ENCODE measurements at regions not wholly inside any gene's neighbourhood (a gene's known extent, or its start where the extent isn't known, plus 50 kb on each side); places are given as distances from the start of the nearest gene placed in this dataset.
"Not testable (repeated sequence)": the region's sequence is repeated elsewhere in the genome, so short reads cannot be mapped to it uniquely, and the experiment has no call there.

DNA sequence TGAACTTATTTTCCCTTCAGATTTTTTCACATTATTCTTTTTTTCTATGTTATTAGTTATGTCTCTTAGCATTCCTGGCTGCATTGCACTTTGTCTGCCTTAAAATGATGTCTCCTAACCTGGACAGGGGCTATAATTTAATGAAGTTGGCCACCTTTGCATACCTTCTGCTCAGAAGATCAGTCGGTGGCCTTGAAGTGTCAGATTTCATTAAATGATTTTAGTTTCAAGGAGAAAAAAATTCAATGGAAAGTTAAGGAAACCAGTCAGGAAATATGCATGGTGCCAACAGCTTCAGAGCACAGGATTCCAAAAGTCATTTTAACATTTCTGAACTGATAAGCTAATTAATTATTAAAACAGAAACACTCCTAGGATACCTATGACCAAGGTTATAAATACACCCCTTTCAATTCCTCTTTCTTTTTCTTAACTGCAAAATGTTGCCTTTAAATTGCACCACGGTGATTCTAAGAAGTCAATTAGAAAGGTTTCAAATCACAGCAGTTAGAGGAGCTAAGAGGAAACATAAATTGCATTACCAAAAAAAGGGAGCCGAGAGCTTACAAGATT is 533.4 kb downstream of the KCNJ2 start:
- DNase-seq: no peak

DNA sequence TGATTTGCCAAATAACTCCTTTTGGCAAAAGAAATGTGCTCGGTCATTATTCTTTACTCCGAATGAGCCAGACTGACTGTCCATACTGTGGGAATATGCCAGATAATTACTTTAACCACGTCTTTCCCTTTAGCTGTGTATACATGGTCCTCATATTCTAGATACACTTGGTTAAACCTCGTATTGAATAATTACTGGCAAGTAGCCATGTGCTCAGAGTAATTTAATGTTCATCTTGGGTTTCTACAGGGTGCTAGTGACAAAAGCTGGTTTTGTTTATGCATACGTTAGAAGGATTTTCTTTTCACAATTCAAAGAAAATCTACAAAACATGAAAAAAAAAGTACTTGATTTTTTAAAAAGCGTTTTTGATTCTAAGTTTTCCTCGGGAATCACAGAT is 540.3 kb downstream of the KCNJ2 start:
- no peak for DNase-seq

DNA sequence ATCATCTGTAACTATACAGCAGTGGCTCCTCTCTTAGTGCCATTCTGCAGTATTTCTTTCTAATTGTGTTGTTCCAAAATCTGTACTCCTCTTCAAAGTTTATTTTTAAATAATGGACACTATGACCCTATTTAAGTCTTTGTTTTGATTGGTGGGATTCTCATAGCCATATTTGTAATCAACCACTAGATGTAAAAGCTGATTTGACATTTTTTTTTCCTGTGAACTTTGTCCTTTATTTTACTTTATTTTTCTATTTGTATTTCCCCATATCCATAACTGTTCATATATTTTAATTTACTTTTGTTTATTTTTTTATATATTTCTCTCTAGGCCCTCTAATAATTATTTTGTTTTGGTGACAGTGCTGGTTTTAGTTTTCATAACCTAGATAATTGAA is 544.4 kb downstream of the KCNJ2 start:
- no peak for DNase-seq

DNA sequence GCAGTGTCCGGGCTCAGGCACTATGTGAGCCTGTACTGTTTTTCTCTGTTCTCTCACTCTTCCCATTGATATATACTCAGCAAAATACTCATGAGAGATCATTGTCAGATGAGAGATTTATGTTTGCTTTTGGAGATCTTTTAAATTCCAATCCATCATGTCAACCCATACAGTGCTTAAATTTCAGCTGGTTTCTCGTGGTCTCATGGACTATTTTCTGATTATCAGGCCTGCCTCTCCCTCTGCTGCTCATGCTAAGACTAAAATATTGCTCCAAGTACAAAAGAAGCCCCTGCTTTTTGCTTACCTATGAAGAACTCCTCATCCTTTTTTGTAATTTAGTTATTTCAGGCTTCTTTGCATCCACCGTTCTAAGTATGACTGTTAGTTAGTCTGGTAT is 547.2 kb downstream of the KCNJ2 start:
- DNase-seq: peak in 1 of 51 donors; percentile 22

DNA sequence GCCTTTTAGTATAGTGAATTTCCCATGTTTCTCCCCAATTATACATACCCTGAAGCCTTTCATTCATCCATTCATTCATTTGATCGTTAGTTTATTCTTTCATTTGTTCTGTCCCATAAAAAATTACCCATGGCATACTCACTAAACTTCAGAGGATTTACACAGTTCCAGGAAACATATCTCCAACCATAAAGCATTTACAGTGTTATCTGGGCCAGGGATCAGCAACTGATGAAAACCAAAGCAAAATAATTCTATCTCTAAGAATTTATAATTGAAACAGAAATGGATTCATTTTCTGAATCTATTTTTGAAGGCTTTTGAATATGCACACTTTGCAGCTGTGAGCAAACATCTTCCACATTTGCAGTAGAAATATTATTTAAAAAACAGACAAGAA is 547.7 kb downstream of the KCNJ2 start:
- DNase-seq: no peak

DNA sequence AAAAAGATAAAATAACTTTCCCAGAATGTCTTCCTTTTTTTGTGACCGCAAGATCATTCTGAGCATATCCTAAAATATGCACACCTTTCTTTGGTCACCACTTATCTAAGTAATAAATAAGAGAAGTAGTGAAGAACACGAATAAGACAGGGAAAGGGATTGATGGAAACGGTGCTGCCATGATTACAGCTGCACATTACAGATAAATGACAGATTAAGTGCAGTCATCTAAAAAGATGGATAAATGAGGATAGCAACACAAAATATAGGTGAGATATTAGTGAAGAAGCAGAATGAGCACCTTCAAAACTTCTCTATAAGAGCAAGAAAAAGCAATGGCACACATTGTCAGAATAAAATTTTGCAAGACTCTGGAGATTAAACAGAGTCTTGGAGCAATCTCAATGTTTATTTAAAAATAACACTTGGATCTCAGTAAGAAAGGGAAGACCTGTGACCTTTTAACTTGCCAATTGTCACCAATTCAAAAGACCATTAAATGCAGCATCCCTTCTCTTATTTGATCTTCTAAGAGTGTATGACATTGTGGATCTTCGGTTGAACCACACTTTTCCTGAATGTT is 567.1 kb downstream of the KCNJ2 start:
- DNase-seq: no peak

DNA sequence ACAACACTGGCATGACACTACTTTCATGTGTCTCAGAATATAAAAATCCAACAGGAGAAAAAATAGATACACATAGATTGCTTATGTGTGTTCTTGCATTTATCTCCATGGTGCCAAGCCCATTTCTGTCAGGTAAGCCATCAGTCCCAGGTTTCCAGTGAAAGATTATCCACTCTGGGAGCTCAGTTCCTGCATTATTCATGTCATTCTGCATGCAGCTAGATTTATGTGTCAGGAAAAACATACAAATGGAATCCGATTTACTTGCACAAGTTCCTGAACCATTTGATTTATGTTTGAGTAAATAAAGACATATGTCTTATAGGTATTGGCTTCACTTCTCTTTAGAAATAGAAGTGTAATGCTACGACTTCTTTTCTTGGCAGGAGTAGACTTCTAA is 569.7 kb downstream of the KCNJ2 start:
- DNase-seq: no peak

DNA sequence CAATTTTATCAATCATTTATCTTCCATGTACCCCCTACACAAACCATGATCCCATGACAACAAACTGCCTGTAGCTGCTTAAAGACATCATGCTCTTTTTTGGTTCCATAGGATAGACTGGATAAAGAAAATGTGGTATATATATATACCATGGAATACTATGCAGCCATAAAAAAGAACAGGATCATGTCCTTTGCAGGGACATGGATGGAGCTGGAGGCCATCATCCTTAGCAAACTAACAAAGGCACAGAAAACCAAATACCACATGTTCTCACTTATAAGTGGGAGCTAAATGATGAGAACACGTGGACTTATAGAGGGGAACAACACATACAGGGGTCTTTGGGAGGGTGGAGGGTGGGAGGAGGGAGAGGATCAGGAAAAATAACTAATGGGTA is 577.2 kb downstream of the KCNJ2 start:
- DNase-seq: not testable (repeated sequence)

DNA sequence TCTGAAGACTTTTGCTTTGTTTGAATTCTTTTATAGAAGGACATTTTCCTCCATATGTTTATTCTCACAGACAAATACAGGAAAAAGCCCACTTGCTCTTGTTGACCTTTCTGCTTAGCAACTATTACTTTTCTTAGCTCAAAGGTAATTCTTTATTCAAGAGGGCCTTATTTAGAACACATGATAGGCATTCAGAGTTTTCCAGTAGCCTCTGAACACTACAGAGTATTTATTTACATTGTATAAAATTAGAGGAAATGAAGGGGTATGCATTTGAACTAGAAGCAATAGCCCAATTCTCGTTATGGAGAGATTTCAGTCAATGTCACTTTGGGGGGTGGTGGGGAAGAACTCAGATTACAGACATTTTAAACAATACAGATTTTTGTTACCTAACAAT is 581.7 kb downstream of the KCNJ2 start:
- no peak for DNase-seq

DNA sequence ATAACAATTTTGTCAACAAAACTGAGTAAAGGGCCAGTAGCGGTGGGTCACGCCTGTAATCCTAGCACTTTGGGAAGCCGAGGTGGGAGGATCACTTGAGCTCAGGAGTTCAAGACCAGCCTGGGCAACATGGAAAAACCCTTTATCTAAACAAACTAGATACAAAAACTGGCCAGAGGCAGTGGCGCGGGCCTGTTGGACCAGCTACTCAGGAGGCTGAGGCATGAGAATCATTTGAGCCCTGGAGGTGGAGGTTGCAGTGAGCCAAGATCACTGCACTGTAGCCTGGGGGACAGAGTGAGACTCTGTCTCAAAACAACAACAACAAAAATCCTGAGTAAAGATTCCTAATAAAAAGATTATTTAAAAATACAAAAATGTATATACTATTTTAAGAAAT is 583.1 kb downstream of the KCNJ2 start:
- not testable (repeated sequence) for DNase-seq

DNA sequence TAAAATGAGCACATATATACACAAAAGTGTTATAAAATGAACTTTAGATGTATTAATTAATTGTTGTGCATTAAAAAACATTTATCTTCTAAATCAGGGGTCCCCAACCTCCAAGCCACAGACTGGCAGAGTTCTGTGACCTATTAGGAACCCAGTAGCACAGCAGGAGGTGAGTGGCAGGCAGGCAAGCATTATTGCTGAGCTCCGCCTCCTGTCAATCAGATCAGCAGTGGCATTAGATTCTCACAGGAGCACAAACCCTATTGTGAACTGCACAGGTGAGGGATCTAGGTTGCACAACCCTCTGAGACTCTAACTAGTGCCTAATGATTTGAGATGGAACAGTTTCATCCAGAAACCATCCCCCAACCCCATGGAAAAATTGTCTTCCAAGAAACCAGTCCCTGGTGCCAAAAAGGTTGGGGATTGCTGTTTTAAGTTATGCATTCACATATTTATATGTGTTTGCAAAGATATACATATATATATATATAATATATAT is 583.7 kb downstream of the KCNJ2 start:
- no peak for DNase-seq

DNA sequence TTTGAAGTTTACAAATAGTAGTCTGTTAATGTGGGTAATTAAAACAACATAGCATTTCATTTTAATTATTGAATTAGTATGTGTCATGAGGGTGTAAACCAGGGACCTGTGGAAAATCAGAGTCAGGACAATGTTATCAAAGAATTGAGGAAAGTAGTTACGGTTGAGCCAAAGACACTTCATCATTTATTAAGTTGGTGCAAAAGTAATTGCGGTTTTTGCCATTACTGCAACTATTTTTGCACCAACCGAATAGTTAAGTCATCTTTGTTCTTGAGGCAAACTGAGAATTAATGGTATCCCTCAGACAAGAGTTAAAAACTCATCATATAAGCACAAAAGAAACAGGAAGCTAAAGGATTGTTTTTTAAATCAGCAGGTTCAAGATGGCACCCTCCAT is 593.7 kb downstream of the KCNJ2 start:
- DNase-seq: no peak

DNA sequence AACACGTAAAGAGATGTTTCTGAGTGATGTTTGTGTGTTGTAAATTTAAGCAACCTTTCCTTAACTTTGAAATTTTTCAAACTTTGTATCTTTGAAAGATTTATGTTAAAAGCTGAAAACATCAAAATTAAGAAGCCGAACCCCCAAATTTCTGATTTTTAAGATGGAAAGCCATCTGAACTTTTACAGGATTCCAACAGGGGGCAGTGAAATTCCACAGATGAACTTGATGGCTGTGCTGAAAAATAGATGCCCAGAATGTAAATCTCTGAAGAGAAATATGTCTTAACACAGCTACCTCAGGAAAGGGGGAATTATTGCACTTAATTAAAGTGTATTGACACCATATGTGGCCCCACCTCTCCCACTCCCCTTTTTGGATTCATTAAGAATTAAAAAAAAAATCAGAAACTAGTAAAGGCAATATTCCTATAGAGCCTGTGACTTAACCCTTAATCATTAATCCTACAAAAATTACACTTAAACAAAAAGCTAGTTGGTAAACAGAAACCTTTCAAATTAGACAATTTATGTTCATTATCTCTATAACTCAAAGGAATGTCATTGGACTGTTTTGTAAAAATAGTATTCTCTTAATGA is 597.9 kb downstream of the KCNJ2 start:
- peak in 6 of 51 donors; percentile 0 to 31 (median 12) for DNase-seq

DNA sequence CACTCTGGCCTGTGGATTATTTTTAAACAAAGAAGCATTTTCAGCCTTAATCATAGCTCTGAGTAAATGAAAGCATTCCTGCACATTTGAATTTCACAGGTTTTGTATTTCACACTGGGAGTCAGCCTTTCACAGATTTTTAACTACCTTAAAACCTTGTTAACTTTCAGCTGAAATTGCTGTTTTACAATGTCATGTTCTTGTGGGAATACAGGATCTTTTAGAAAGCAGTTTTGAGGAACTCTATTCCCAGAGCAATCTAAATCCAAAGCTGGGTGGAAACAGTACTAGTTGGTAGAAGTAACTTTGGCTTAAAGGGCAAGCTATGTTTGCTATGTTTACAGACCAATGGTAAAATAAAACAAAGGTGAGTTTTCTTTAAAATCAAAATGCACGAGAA is 600.6 kb downstream of the KCNJ2 start:
- no peak for DNase-seq

DNA sequence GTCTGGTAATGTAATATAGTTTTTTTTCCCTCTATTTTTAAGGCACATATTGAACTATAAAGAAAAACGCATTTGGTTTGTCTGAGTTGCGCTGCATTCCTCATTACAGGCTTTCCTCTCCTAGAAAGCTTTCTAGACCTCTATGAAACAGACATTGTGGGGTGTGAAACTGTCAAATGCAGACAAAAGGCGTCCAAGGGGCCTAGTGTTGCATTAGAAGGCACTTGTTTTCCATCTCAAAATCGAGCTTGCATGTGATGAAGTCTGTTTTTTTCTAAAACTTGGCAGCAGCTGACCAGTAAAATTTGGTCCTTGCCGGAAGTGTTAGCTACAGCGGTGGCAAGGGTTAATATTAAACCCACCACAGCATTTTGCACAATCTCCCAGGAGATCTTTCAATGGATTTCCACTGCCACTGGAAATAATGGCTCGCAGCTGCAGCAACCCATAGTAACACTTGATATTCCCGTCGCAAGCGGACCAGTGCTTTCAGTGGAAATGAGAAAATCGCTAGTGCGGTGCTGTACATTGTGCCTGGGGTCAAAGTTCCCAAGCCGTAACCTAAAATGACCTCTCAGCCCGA is 602.6 kb downstream of the KCNJ2 start:
- DNase-seq: no peak

DNA sequence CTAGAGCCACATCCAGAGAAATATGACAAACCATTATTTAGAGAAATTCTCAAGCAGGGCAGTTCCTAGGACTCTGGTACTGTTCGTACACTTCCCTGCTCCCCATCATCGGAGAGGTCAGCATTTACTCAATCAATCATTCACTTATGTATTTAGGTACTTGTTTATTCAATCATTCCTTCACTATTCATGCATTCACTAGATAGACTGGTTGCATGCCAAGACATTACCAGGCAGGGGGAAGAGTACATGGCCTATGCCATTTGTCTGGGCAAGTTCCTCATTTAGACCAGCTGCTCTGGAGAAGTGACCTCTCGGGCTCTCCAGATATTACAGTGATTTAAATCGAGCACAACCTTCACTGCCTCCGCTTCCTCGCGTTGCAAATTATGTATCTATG is 603.4 kb downstream of the KCNJ2 start:
- no peak for DNase-seq

DNA sequence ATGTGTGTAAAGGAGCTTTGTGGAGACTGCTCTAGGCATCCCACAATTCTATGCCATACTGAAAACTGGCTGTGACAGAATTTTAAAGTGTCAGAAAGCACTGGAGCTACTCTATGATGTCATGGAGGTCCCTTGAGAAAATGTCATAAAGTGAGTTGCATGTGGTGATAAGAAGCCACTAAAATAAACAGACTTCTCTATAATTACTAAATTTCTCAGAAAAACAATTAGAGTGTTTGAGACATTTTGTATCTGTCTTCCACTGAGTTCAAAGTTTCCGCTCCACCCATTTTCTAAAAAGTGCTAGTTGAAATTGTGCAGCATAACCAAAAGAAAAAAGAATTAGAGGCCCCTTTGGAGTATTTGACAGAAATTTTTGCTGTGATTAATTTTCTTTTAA is 603.9 kb downstream of the KCNJ2 start:
- no peak for DNase-seq

DNA sequence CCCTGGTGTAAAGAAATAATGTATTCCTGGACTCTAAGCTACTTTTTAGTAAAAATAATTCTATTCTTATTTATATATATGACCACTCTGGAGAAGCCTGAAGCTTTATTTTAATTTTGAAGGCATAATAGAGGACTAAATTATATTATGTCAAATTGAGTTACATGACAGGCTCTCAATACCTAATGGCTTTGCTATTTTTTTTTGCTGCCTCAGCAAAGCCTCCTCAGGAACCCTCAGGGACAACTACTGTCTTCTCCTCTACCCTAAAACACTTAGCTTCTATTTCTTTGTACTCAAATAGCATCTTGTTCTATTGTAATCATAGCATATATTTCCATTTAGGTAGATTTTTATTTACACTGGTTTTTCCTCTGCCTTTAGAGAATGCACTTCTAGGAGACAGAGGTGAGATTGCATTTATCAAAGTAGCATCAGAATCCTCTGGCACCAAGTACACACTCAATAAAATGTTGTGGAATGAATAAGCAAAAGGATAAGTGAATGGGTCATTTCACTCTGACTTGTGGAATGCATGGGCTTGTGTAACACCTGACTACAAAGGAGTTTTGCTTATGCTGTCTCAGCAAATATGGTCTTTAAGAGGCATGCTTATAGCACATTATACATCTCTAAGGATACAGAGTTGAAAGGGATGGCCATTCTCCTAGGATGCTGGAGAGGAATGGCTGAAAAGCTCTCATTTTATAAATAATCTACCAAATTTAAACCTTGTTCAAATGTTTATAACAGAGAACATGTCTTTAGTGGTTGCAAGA is 605.2 kb downstream of the KCNJ2 start:
- no peak for DNase-seq

DNA sequence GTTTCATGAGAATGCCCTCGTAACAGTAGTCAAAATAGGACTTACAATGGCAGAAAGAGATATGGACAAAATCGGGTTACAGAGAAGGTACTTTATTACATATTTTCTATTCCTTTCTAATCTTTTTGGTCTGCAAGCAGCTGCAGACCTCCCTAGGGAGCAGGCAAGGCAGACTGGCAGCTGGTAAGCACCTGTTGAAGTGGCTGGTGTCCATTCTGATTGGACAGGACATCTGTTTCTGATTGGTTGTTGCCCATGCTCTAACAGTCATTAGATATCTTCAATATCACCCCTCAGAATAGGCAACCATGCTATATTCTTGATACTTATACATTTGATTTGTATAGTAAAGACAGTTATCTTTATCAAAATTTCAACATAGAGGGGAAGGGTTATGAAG is 606.3 kb downstream of the KCNJ2 start:
- no peak for DNase-seq

DNA sequence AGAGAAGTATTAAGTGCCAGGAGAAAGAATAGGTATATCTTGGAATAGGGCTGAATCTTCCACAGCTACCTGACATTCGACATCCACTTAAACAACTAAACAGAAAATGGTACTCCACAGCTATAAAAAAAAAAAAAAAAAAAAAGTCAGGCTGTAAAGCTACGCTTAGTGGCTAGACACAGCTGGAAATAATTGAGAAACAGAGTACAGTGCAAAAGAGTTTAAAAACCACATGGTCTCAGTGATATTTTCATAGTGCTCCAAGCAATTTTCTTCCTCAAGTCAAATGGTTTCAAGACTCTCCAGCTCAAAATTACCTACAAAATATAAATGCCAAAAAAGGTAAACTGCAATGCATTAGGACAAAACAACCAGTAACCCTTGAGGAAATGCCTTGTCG is 607.1 kb downstream of the KCNJ2 start:
- DNase-seq: no peak

DNA sequence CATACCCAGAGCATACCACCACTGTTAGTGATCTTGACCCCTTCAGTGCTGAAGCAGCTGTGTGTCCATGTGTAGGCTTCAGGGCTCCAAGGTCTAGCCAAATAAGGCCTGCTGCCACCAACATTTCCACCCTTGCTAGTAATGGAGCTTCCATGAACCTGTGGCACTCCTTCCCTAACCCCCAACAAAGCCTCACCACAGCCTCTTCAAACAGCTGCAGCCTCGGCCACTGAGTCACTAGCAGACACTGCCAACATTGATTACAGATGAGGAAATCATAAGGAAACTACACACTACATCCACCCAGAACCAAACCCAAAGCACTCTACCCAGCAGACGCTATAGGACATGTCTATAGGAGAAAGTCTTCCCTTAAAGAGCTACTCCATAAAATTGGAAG is 610.7 kb downstream of the KCNJ2 start:
- no peak for DNase-seq

DNA sequence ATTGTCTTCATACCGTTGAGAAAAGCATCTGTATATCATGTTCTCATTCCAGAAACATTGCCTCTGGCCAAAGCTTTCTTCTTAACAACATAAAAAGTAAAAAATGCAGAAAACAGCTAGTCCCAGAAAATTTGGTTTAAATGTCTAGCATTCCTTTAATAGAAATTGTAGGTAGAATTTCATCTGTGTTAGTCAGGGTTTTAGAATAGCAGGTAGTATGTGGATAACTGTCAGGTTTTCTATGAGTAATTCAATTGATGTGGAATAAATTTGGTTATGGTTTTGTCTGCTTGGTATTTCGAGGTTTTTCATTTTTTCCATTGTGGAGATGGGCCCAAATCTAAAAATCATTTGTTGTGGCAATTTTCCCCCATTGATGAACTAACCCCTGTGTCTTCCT is 616.7 kb downstream of the KCNJ2 start:
- no peak for DNase-seq
